Nephron progenitor cell (in vitro differentiated cells): ENCODE measurements at regions not wholly inside any gene's neighbourhood (a gene's known extent, or its start where the extent isn't known, plus 50 kb on each side); places are given as distances from the start of the nearest gene placed in this dataset.

Experiments
- DNase-seq: peaks from one replicate; pipeline ENCODE4 v3.0.0; 2021
- H3K27ac Mint-ChIP-seq: 2 replicates; pipeline ENCODE4 v1.8.0; 2021; ENCODE audit warnings: mild to moderate bottlenecking, moderate library complexity, mixed read lengths
- H3K27me3 Mint-ChIP-seq: 2 replicates; pipeline ENCODE4 v1.8.0; 2021; ENCODE audit warnings: mild to moderate bottlenecking, low read depth, mixed read lengths; ENCODE audit not compliant: poor library complexity
- H3K36me3 Mint-ChIP-seq: 2 replicates; pipeline ENCODE4 v1.8.0; 2021; ENCODE audit warnings: low read depth, mixed read lengths
- H3K4me1 Mint-ChIP-seq: 2 replicates; pipeline ENCODE4 v1.8.0; 2021; ENCODE audit warnings: mixed read lengths
- H3K4me3 Mint-ChIP-seq: 2 replicates; pipeline ENCODE4 v1.8.0; 2021; ENCODE audit warnings: mild to moderate bottlenecking, moderate library complexity, mixed read lengths
- H3K9me3 Mint-ChIP-seq: 2 replicates; pipeline ENCODE4 v1.8.0; 2021; ENCODE audit warnings: mild to moderate bottlenecking, moderate library complexity, mixed read lengths
- CTCF ChIP-seq: fragments of 200-600 bp; sonication (generic); IDR thresholded peaks from 2 replicates; pipeline ENCODE4 v1.5.0; 2021; ENCODE audit warnings: antibody characterized with exemption

- H3K36me3 Mint-ChIP-seq: no peaks in the 10 kb centered on the region
- H3K27ac Mint-ChIP-seq: no peak overlapping the region
- H3K9me3 Mint-ChIP-seq: no peaks in the 10 kb centered on the region
- TF ChIP-seq CTCF: no peak
- no peak overlapping the region for H3K4me3 Mint-ChIP-seq
- no peak for DNase-seq
- peaks cover 2% of the 10 kb centered on the region for H3K27me3 Mint-ChIP-seq
- peaks cover 6% of the 10 kb centered on the region for H3K4me1 Mint-ChIP-seq
Measured at GRCh38 chr10:108685863-108686531, 1237.3 kb downstream of the XPNPEP1 start.

DNA sequence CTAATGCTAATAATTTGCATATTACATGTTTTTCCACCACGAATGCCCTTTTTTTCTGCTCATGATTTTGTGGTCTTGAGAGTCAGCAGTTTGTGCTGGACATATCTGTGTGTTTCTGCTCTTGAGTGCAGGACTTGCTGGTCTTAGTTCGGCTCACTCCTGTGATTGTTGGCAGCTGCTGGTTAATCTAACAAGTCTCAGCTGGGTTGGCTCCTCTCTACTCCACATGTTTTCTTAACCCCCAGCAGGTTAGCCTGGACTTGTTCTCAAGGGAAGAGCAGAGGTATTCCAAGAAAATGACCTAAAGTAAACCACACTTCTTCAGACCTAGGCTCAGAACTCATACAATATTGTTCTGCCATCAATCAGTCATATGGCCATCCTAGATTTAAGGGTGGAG, 1238.9 kb downstream of the XPNPEP1 start:
- no peak for TF ChIP-seq CTCF
- H3K4me1 Mint-ChIP-seq: peaks cover 6% of the 10 kb centered on the region

GRCh38 chr10:108673741-108674140, 1249.6 kb downstream of the XPNPEP1 start:
- DNase-seq: no peak
- no peak overlapping the region for H3K4me3 Mint-ChIP-seq
- no peaks in the 10 kb centered on the region for H3K4me1 Mint-ChIP-seq
- H3K27me3 Mint-ChIP-seq: peaks cover 3% of the 10 kb centered on the region
- H3K36me3 Mint-ChIP-seq: no peaks in the 10 kb centered on the region
- H3K27ac Mint-ChIP-seq: no peak overlapping the region
- no peaks in the 10 kb centered on the region for H3K9me3 Mint-ChIP-seq
- TF ChIP-seq CTCF: no peak

More for the DNA sequence above, 1238.9 kb downstream of the XPNPEP1 start:
- H3K27ac Mint-ChIP-seq: no peak overlapping the region
- DNase-seq: no peak
- H3K36me3 Mint-ChIP-seq: no peaks in the 10 kb centered on the region
- no peak overlapping the region for H3K4me3 Mint-ChIP-seq
- H3K27me3 Mint-ChIP-seq: peaks cover 2% of the 10 kb centered on the region
- no peaks in the 10 kb centered on the region for H3K9me3 Mint-ChIP-seq

DNA sequence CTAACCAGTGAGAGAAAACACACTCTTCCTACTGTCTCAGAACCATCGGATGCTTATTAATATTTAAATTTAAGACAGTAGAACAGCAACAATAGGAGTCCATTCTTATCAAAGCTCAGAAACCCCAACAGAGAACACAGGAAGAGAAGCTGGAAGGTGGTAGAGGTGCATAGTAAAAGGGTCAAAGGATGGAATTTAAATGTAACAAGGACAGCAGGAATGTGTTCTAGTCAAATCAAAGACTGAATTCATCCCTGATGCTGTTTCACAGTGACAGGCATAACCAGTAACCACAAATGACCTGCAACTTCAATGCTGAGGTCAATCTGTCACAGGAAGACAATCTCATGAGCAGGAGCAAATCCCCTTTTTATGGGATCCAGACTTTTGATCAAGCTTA, 1259.7 kb downstream of the XPNPEP1 start:
- Mint-ChIP-seq H3K36me3 (no peaks in the 10 kb centered on the region), H3K27ac (no peak overlapping the region), H3K4me1 (no peaks in the 10 kb centered on the region), H3K4me3 (no peak overlapping the region), H3K9me3 (no peaks in the 10 kb centered on the region), H3K27me3 (no peaks in the 10 kb centered on the region)
- no peak for TF ChIP-seq CTCF
- no peak for DNase-seq

- Mint-ChIP-seq H3K4me1 (no peaks in the 10 kb centered on the region), H3K36me3 (no peaks in the 10 kb centered on the region), H3K27ac (no peak overlapping the region), H3K4me3 (no peak overlapping the region), H3K9me3 (no peaks in the 10 kb centered on the region), H3K27me3 (no peaks in the 10 kb centered on the region)
- no peak for TF ChIP-seq CTCF
- DNase-seq: no peak
Measured at GRCh38 chr10:108662975-108663374, 1260.3 kb downstream of the XPNPEP1 start.

DNA sequence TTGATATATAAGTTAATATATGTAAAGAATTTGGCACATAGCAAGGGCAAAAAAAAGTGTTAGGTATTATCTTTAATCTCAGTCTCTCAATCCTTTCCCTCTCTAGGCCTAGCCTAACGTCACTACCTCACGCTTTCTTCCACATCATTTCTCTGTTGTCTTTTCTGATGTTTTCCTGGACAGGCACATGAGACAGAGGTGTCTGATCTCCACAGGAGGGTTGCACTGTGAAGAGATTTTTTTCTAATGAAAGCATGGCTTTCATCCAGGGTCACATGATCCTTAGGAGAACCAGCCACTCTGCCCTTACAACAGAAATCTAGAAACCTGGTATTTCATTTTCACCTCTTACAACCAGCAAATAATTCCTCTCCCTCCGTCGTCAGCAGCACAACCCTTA, 1268.3 kb downstream of the XPNPEP1 start:
- Mint-ChIP-seq H3K27me3 (no peaks in the 10 kb centered on the region), H3K27ac (no peak overlapping the region), H3K9me3 (no peaks in the 10 kb centered on the region), H3K4me3 (no peak overlapping the region), H3K4me1 (no peaks in the 10 kb centered on the region), H3K36me3 (no peaks in the 10 kb centered on the region)
- no peak for TF ChIP-seq CTCF
- no peak for DNase-seq
